ENCODE measurements at regions not wholly inside any gene's neighbourhood (a gene's known extent, or its start where the extent isn't known, plus 50 kb on each side); places are given as distances from the start of the nearest gene placed in this dataset.

- Histone ChIP-seq H3K4me2 (ENCODE audit: insufficient read depth, low read length) (no peak overlapping the region), H3K9ac (ENCODE audit: low read depth, low read length) (no peak overlapping the region), H2AFZ (ENCODE audit: low read depth, low read length) (no peak overlapping the region), H3K4me3 (ENCODE audit: low read depth in 1 of 2, low read length in 2 of 2) (no peak overlapping the region), H3K36me3 (ENCODE audit: insufficient read depth, low read length) (no peaks in the 10 kb centered on the region), H3K79me2 (ENCODE audit: insufficient read depth, low read length) (no peaks in the 10 kb centered on the region), H3K27ac (ENCODE audit: low read length) (no peak overlapping the region), H3K4me1 (ENCODE audit: insufficient read depth, low read length) (peaks cover 17% of the 10 kb centered on the region), H3K27me3 (ENCODE audit: insufficient read depth, low read length, poor library complexity) (no peaks in the 10 kb centered on the region), H4K20me1 (ENCODE audit: insufficient read depth, low read length) (no peaks in the 10 kb centered on the region), H3K9me3 (ENCODE audit: insufficient read depth, low read length, severe bottlenecking) (no peaks in the 10 kb centered on the region)
- DNase-seq (no peak), ATAC-seq (ENCODE audit: insufficient read depth, low read depth) (no peak)
- TF ChIP-seq CTCF (IDR thresholded peaks at IDR 0.05; ENCODE audit: borderline replicate concordance, extremely low read depth, low read length, poor library complexity, severe bottlenecking) (no peak), EZH2 (IDR thresholded peaks at IDR 0.05; ENCODE audit: borderline replicate concordance, low read depth, low read length, severe bottlenecking) (no peak)
Observed at GRCh38 chr6:169909113-169909512, 157.7 kb downstream of the ERMARD start.

DNA sequence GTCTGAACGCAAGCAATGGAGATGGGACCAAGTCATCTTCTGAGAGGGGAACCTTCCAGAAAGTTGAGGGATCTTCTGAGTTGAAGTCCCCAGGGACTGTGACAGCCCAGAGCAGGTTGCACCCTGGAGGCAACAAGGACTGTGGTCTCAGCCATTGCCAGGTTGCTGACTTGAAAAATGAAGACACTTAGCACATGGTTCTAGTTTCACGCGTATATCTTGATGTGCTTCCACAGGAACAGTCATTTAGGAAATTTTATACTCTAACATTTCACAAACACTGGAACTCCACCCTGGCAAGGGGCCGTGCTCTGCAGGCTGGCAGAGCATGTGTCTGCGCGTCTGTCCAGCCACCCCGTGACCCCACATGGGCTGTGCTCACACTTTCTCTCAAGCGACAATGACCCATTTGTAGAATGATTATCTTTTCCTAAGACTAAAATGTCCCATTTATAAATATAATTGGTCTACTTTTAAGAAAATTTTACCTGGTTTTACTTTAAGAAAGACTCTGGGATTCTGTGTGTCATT lies 157.0 kb downstream of the ERMARD start:
- H2AFZ ChIP-seq (ENCODE audit: low read depth, low read length) = no peak overlapping the region
- H3K4me2 ChIP-seq (ENCODE audit: insufficient read depth, low read length) = no peak overlapping the region
- H3K9ac ChIP-seq (ENCODE audit: low read depth, low read length) = no peak overlapping the region
- H3K27me3 ChIP-seq (ENCODE audit: insufficient read depth, low read length, poor library complexity) = no peaks in the 10 kb centered on the region
- no peaks in the 10 kb centered on the region for H4K20me1 ChIP-seq (ENCODE audit: insufficient read depth, low read length)
- no peak for ATAC-seq (ENCODE audit: insufficient read depth, low read depth)
- H3K9me3 ChIP-seq (ENCODE audit: insufficient read depth, low read length, severe bottlenecking) = no peaks in the 10 kb centered on the region
- no peak overlapping the region for H3K27ac ChIP-seq (ENCODE audit: low read length)
- H3K36me3 ChIP-seq (ENCODE audit: insufficient read depth, low read length) = no peaks in the 10 kb centered on the region
- H3K4me1 ChIP-seq (ENCODE audit: insufficient read depth, low read length) = peaks cover 10% of the 10 kb centered on the region
- H3K79me2 ChIP-seq (ENCODE audit: insufficient read depth, low read length) = no peaks in the 10 kb centered on the region
- TF ChIP-seq CTCF (IDR thresholded peaks at IDR 0.05; ENCODE audit: borderline replicate concordance, extremely low read depth, low read length, poor library complexity, severe bottlenecking) = no peak
- TF ChIP-seq EZH2 (IDR thresholded peaks at IDR 0.05; ENCODE audit: borderline replicate concordance, low read depth, low read length, severe bottlenecking) = no peak
- no peak for DNase-seq
- H3K4me3 ChIP-seq (ENCODE audit: low read depth in 1 of 2, low read length in 2 of 2) = no peak overlapping the region

DNA sequence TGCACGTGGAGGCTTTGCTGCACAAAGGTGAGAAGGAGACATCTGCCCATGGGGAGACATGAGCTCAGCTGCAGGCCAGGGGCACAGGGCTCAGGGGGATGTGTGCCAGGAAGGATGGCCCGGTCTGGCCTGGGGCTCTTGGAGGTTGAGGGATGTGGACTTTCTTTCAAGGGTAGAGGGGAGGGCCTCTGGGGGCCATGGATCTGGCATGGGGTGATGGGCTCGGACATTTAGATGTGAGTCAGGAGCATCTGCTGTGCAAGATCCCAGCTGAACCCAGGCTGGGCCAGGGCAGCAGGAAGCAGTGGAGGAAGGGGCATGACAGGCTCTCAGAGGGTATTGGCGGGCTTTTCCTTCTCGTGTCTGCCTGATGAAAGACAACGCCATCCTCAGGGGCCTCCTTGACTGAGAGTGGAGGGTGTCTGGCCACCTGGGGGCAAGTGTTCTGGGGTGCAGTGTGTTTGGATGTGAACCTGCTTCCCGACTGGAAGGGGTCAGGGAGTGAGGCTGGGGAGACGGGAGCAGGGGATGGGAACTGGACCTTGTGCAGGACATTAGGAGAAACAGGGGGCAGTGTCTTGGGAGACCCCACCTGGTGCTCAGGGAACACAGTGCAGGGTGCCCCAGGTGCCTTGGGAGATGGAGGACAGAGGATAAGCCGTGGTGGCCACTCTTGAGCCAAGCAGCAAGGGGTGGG lies 156.1 kb downstream of the ERMARD start:
- ATAC-seq (ENCODE audit: insufficient read depth, low read depth) (no peak), DNase-seq (no peak)
- Histone ChIP-seq H3K27ac (ENCODE audit: low read length) (no peak overlapping the region), H4K20me1 (ENCODE audit: insufficient read depth, low read length) (no peaks in the 10 kb centered on the region), H3K9me3 (ENCODE audit: insufficient read depth, low read length, severe bottlenecking) (no peaks in the 10 kb centered on the region), H3K4me1 (ENCODE audit: insufficient read depth, low read length) (0 out of 2 replicates have a peak, but pooled peaks cover 1% of the 10 kb centered on the region), H3K79me2 (ENCODE audit: insufficient read depth, low read length) (no peaks in the 10 kb centered on the region), H3K9ac (ENCODE audit: low read depth, low read length) (no peak overlapping the region), H3K36me3 (ENCODE audit: insufficient read depth, low read length) (no peaks in the 10 kb centered on the region), H2AFZ (ENCODE audit: low read depth, low read length) (no peak overlapping the region), H3K4me3 (ENCODE audit: low read depth in 1 of 2, low read length in 2 of 2) (no peak overlapping the region), H3K4me2 (ENCODE audit: insufficient read depth, low read length) (no peak overlapping the region), H3K27me3 (ENCODE audit: insufficient read depth, low read length, poor library complexity) (no peaks in the 10 kb centered on the region)
- TF ChIP-seq EZH2 (IDR thresholded peaks at IDR 0.05; ENCODE audit: borderline replicate concordance, low read depth, low read length, severe bottlenecking) (no peak), CTCF (IDR thresholded peaks at IDR 0.05; ENCODE audit: borderline replicate concordance, extremely low read depth, low read length, poor library complexity, severe bottlenecking) (no peak)

All from DND-41 (cell line).